ENCODE measurements at regions not wholly inside any gene's neighbourhood (a gene's known extent, or its start where the extent isn't known, plus 50 kb on each side); places are given as distances from the start of the nearest gene placed in this dataset.

DNA sequence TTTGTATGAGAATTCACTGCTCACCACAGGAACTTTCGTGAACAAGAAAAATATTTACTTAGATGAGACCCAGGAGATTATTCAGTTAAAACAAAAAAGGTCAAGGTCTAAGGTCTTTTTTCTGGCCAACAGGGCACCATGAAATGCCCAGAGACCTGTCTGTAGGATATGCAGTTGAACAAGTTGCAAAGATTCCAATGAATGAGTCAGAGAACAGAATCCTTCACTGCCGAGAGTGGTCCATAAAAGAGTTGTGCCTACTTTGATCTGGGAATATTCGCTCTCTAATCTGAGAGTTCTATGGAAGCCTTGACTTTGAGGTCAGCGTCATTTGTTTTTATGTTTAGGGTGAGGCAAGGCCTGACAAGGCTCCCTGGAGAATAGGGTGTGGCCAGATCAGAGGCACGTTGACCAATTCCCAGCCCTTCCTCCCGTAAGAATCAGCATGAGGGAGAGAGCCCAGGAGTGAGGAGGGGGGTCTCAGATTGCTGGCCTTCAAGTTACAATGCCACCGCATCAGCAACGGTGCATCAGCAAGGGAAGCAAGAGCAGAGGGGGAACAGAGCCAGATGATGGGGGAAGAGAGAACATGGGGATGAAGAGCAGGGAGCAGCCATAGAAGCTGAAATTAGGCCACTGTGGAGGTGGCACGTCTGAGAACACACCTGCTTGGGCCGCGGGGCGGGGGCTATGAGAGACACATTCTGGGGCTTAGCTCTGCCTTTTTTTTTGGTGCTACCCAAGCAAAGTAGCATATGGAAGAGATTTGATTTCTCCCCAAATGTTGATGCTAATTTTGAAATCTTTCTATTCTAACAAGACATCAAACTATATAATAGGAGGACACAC is 206.4 kb upstream of the RAB4A start:
- H4K20me1 ChIP-seq (ENCODE audit: insufficient read depth, low read length): no peaks in the 10 kb centered on the region
- no peak overlapping the region for H2AFZ ChIP-seq (ENCODE audit: low read depth, low read length)
- no peak overlapping the region for H3K9ac ChIP-seq (ENCODE audit: low read length)
- TF ChIP-seq EZH2phosphoT487 (IDR thresholded peaks at IDR 0.05; ENCODE audit: low read depth): no peak
- TF ChIP-seq, protein P1, sequence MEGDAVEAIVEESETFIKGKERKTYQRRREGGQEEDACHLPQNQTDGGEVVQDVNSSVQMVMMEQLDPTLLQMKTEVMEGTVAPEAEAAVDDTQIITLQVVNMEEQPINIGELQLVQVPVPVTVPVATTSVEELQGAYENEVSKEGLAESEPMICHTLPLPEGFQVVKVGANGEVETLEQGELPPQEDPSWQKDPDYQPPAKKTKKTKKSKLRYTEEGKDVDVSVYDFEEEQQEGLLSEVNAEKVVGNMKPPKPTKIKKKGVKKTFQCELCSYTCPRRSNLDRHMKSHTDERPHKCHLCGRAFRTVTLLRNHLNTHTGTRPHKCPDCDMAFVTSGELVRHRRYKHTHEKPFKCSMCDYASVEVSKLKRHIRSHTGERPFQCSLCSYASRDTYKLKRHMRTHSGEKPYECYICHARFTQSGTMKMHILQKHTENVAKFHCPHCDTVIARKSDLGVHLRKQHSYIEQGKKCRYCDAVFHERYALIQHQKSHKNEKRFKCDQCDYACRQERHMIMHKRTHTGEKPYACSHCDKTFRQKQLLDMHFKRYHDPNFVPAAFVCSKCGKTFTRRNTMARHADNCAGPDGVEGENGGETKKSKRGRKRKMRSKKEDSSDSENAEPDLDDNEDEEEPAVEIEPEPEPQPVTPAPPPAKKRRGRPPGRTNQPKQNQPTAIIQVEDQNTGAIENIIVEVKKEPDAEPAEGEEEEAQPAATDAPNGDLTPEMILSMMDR (IDR thresholded peaks at IDR 0.05; ENCODE audit: low read depth, low read length): no peak
- no peaks in the 10 kb centered on the region for H3K4me1 ChIP-seq (ENCODE audit: low read length)
- H3K27me3 ChIP-seq (ENCODE audit: low read depth, low read length): peaks cover 51% of the 10 kb centered on the region
- no peaks in the 10 kb centered on the region for H3K9me3 ChIP-seq (ENCODE audit: insufficient read depth, low read length)
- no peaks in the 10 kb centered on the region for H3K36me3 ChIP-seq (replicated peaks; ENCODE audit: low read depth, low read length)
- no peak overlapping the region for H3K27ac ChIP-seq (ENCODE audit: low read length)
- H3K4me3 ChIP-seq (ENCODE audit: low read length): no peak overlapping the region
- no peak overlapping the region for H3K4me2 ChIP-seq (ENCODE audit: low read length)
- no peaks in the 10 kb centered on the region for H3K79me2 ChIP-seq (ENCODE audit: low read length)

DNA sequence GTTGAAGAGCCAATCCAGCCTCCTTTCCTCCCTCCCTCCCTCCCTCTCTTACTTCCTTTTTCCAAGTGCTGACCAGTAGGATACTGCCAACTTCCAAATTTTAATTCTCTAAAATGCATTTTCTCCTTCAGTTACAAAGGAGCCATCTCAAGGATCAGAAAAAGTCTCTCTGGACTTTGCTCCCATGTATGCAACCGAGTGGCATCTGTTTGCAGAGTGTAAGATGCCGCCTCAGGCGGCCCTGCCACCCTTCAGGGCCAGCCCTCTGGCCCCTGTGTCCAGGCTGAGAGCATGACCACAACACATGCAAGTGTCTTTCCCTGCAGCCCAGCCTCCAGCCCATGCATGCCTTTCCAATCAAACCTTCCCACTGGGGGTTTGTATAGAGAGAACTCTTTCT is 205.3 kb upstream of the RAB4A start:
- Histone ChIP-seq H4K20me1 (ENCODE audit: insufficient read depth, low read length) (no peaks in the 10 kb centered on the region), H3K79me2 (ENCODE audit: low read length) (no peaks in the 10 kb centered on the region), H3K4me3 (ENCODE audit: low read length) (no peak overlapping the region), H3K9ac (ENCODE audit: low read length) (no peak overlapping the region), H2AFZ (ENCODE audit: low read depth, low read length) (no peak overlapping the region), H3K4me2 (ENCODE audit: low read length) (no peak overlapping the region), H3K9me3 (ENCODE audit: insufficient read depth, low read length) (no peaks in the 10 kb centered on the region), H3K36me3 (replicated peaks; ENCODE audit: low read depth, low read length) (no peaks in the 10 kb centered on the region), H3K27ac (ENCODE audit: low read length) (no peak overlapping the region), H3K27me3 (ENCODE audit: low read depth, low read length) (peaks cover 50% of the 10 kb centered on the region), H3K4me1 (ENCODE audit: low read length) (no peaks in the 10 kb centered on the region)
- TF ChIP-seq EZH2phosphoT487 (IDR thresholded peaks at IDR 0.05; ENCODE audit: low read depth): no peak
- TF ChIP-seq, protein P1 (IDR thresholded peaks at IDR 0.05; ENCODE audit: low read depth, low read length): no peak

DNA sequence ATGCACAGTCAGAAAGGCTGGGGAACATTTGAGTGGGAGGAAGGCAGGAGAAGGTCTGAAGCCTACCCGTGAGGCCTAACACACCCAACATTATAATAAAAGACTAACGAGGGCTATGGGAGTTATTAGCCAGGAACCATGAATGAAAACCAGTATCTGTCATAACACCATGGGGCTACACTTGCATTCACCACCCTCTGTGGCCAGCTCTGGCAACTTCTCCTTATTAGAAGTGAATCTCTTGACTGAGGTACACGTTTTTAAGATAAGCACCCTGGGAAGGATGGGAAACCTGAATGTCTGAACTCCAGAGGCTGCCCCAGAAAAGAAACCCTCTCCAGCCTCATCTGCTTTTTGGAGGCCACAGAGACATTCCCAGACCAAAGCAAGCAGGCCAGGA is 204.3 kb upstream of the RAB4A start:
- no peaks in the 10 kb centered on the region for H3K79me2 ChIP-seq (ENCODE audit: low read length)
- no peak overlapping the region for H3K4me3 ChIP-seq (ENCODE audit: low read length)
- no peak for TF ChIP-seq EZH2phosphoT487 (IDR thresholded peaks at IDR 0.05; ENCODE audit: low read depth)
- TF ChIP-seq, protein P1 (IDR thresholded peaks at IDR 0.05; ENCODE audit: low read depth, low read length): no peak
- no peaks in the 10 kb centered on the region for H3K4me1 ChIP-seq (ENCODE audit: low read length)
- H4K20me1 ChIP-seq (ENCODE audit: insufficient read depth, low read length): no peaks in the 10 kb centered on the region
- no peak overlapping the region for H3K4me2 ChIP-seq (ENCODE audit: low read length)
- no peaks in the 10 kb centered on the region for H3K9me3 ChIP-seq (ENCODE audit: insufficient read depth, low read length)
- H3K27me3 ChIP-seq (ENCODE audit: low read depth, low read length): peaks cover 50% of the 10 kb centered on the region
- H3K36me3 ChIP-seq (replicated peaks; ENCODE audit: low read depth, low read length): no peaks in the 10 kb centered on the region
- H2AFZ ChIP-seq (ENCODE audit: low read depth, low read length): no peak overlapping the region
- H3K27ac ChIP-seq (ENCODE audit: low read length): no peak overlapping the region
- no peak overlapping the region for H3K9ac ChIP-seq (ENCODE audit: low read length)

DNA sequence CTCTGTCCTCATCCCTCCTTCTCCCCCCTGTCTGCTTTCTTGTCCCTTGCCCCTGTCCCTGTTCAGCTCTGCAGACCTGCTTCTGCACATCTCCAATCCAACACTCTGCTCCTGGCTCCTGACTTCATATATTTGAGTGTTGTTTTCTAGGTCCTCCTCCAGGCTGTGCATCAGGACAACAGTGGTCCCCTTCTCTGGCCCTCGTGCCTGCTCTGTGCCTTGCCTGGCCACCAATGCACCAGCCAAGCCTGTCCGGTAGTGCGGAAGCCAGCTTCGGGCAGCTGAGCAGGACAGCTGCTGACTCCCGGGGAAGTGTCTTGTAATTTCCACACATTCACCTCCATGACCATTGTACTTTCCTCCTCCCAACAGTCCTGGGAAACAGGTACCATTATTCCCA is 203.4 kb upstream of the RAB4A start:
- Histone ChIP-seq H3K79me2 (ENCODE audit: low read length) (no peaks in the 10 kb centered on the region), H3K4me2 (ENCODE audit: low read length) (no peak overlapping the region), H3K9me3 (ENCODE audit: insufficient read depth, low read length) (no peaks in the 10 kb centered on the region), H3K4me1 (ENCODE audit: low read length) (no peaks in the 10 kb centered on the region), H3K27me3 (ENCODE audit: low read depth, low read length) (peaks cover 46% of the 10 kb centered on the region), H4K20me1 (ENCODE audit: insufficient read depth, low read length) (no peaks in the 10 kb centered on the region), H3K36me3 (replicated peaks; ENCODE audit: low read depth, low read length) (no peaks in the 10 kb centered on the region), H3K4me3 (ENCODE audit: low read length) (no peak overlapping the region), H3K9ac (ENCODE audit: low read length) (no peak overlapping the region), H2AFZ (ENCODE audit: low read depth, low read length) (no peak overlapping the region), H3K27ac (ENCODE audit: low read length) (no peak overlapping the region)
- no peak for TF ChIP-seq EZH2phosphoT487 (IDR thresholded peaks at IDR 0.05; ENCODE audit: low read depth)
- TF ChIP-seq, protein P1 (IDR thresholded peaks at IDR 0.05; ENCODE audit: low read depth, low read length): no peak

Measured in OCI-LY3 (cell line).